ENCODE measurements at regions not wholly inside any gene's neighbourhood (a gene's known extent, or its start where the extent isn't known, plus 50 kb on each side); places are given as distances from the start of the nearest gene placed in this dataset.

GRCh38 chr3:178267158-178267844 lies 268.9 kb upstream of the KCNMB2 start:
- intact Hi-C loops (cut with micrococcal nuclease) (no loop called here), dilution Hi-C loops (cut with MboI; ENCODE audit: extremely low pct_ligation_motif_present, low sequenced_read_pairs) (no loop called here)
- no TSS peak for BruUV-seq (replicated peaks)
- Histone ChIP-seq H3K4me3 (replicated peaks in 1 of 3; ENCODE audit: insufficient read depth in 1 of 3, low read depth in 1 of 3, low read length in 3 of 3) (no peak overlapping the region), H3K9me3 (replicated peaks; ENCODE audit: control insufficient read depth, insufficient read depth, low read length) (no peaks in the 10 kb centered on the region), H3K36me3 (ENCODE audit: control insufficient read depth in 2 of 2, extremely low read depth in 1 of 2, insufficient read depth in 2 of 2, low read length in 2 of 2) (no peaks in the 10 kb centered on the region), H3K27me3 (ENCODE audit: control insufficient read depth in 2 of 2, insufficient read depth in 2 of 2, low read length in 2 of 2) (no peaks in the 10 kb centered on the region), H3K4me2 (ENCODE audit: insufficient read depth, low read length) (no peak overlapping the region), H3K79me2 (ENCODE audit: control insufficient read depth, insufficient read depth, low read length) (no peaks in the 10 kb centered on the region), H2AFZ (ENCODE audit: low read depth, low read length) (no peak overlapping the region), H3K4me1 (ENCODE audit: control insufficient read depth, extremely low read depth, insufficient read depth, low read length) (peaks cover 17% of the 10 kb centered on the region), H3K9ac (replicated peaks; ENCODE audit: extremely low read depth, insufficient read depth, low read length) (no peak overlapping the region), H4K20me1 (replicated peaks; ENCODE audit: control insufficient read depth, extremely low read depth, insufficient read depth, low read length) (no peaks in the 10 kb centered on the region), H3K27ac (ENCODE audit: insufficient read depth, low read depth, low read length) (no peak overlapping the region), H3K9me1 (replicated peaks; ENCODE audit: control insufficient read depth, extremely low read depth, insufficient read depth, low read length) (no peaks in the 10 kb centered on the region)
- FAIRE-seq (no peak), DNase-seq (ENCODE audit: low read depth, low spot score) (no peak)
- ChIA-PET CTCF (no interaction called here), POLR2A (no interaction called here)
- TF ChIP-seq FOS (IDR thresholded peaks at IDR 0.05; ENCODE audit: borderline replicate concordance, insufficient read depth, low read length) (no peak), MYC (IDR thresholded peaks at IDR 0.05; ENCODE audit: low read depth, low read length) (no peak), CTCF (IDR thresholded peaks at IDR 0.05; ENCODE audit: extremely low read depth in 1 of 2, insufficient read depth in 1 of 2, low read depth in 1 of 2, low read length in 2 of 2) (no peak), POLR2AphosphoS5 (IDR thresholded peaks at IDR 0.05; ENCODE audit: insufficient read depth, low read depth, low read length) (no peak), GATA2 (IDR thresholded peaks at IDR 0.05; ENCODE audit: insufficient read depth, insufficient read length, low read depth, low read length) (no peak), EZH2 (IDR thresholded peaks at IDR 0.05; ENCODE audit: borderline replicate concordance, low read depth, low read length, severe bottlenecking) (no peak), JUN (IDR thresholded peaks at IDR 0.05; ENCODE audit: borderline replicate concordance, insufficient read depth, insufficient read length, low read depth) (no peak), POLR2A (IDR thresholded peaks at IDR 0.05; ENCODE audit: low read depth, low read length) (no peak), MAX (IDR thresholded peaks at IDR 0.05; ENCODE audit: insufficient read depth, insufficient read length) (no peak)
